Renal pelvis (tissue), 1 donor: ENCODE measurements at regions not wholly inside any gene's neighbourhood (a gene's known extent, or its start where the extent isn't known, plus 50 kb on each side); places are given as distances from the start of the nearest gene placed in this dataset.
"Not testable (repeated sequence)": the region's sequence is repeated elsewhere in the genome, so short reads cannot be mapped to it uniquely, and the experiment has no call there.

Experiments
- DNase-seq: peaks from one replicate; pipeline ENCODE4 v3.0.0-alpha.2; 2013

- DNase-seq, result no peak
Observed at GRCh38 chr7:113389112-113389646, 270.8 kb upstream of the SMIM30 start.

GRCh38 chr7:113383638-113384037 is 265.3 kb upstream of the SMIM30 start:
- no peak for DNase-seq

DNA sequence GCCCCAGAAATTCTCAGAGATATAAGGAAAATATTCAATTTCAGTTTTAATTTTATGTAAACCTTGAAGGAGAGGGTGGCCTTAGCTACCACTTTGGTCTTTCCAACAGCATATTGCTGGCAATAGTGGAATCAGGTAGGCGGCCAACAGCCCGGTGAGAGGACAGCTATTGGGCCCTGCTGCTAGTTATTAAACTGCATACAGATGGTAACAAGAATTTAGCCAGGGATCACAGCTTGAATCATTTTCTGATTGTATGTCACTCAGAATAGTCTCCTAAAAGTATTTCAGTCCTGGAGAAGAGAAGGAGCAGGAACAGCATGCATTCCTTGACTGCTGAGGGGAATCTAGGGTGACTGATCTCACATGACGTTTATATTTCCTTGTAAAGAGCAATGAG is 261.4 kb upstream of the SMIM30 start:
- DNase-seq, result no peak

GRCh38 chr7:113374955-113375354 is 256.6 kb upstream of the SMIM30 start:
- no peak for DNase-seq

- no peak for DNase-seq
Observed at GRCh38 chr7:113373863-113374262, 255.5 kb upstream of the SMIM30 start.

DNA sequence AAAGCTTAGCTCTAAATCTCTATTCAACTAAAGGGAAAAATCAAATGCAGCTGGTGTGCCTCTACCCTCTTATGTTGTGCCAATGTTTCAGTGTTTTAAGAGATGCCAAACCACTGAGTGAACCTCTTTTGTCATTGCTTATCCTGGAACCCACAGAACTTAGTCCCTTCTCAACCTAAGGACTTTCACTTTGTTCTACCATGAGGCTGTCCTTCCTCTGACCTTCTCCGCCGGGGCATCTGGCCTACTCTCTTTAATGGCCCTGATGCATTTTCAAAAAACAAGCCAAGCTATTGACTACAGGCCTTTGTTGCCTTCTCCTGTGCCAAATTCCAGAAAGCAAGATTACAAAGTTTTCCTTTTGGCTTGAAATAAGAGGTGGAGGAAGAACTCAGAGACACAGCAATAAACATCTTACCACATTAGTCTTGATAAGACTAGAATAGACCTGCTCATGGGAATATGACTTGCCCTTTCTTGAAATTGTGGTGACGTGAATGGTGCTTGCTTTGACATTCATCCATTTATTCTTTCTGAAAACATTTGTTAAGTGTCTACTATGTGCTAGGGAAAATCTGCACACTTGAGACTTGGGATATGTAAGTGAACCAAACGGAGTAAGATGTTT is 253.2 kb upstream of the SMIM30 start:
- no peak for DNase-seq

DNA sequence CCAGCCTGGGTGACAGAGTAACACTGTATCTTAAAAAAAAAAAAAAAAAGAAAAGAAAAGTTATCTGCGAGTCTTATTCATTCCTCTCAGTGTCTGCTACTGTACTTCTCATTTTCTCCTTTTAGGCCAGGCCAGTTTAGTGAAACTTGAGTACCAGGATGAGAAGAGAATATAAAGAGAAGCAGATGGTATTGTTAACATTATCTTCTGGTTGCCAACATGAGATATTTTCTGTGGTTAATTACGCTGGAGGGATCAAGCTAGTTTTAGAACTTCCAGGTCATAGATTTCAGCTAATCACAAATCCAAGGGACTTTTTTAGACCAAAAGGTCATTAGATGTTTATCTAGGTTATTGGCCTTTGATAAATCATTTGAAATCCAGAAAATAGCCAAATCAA is 252.6 kb upstream of the SMIM30 start:
- no peak for DNase-seq

GRCh38 chr7:113368256-113368655 is 249.9 kb upstream of the SMIM30 start:
- DNase-seq, result no peak

DNA sequence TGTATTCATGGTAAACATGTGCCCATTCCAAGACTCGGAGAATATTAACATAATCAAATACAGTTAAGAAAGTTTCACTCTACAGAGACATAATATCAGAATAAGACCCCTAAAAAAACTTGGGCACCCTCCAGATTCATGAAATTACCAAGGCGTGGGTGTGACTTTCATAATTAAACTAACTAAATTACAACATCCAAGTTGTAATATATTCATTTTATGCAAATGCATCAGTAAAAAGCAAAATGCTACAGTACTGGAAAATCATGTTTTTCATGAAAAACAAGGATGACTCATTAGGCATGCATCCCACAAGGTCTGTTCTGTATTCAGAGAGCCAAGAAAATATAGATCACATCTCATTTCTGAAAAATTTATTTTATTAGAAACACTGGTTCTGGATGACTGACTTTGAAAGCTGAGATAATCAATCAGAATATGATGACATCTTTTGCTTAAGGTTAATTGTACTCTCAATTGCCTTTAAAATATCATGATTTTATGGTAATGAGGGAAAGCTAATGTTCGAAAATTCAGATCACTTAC is 248.8 kb upstream of the SMIM30 start:
- DNase-seq, result no peak

DNA sequence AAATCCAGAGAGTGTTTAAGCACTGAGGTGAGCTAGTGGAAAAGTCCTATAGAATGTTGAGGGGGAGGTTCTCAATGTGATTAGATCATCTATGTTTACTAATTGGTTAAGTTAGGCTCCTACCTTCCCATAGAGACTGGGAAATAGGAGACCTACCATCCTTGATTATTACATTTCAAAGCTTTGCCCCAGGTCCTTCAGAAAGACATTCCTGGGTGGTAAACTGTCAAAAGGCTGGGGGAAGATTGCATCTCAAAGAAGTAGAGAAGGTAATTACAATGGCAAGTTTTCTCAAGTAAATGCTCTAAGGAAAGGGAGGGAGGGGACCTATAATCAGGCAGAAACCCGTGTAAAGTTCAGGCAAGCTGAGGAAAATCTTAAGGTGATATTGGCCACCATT is 247.8 kb upstream of the SMIM30 start:
- no peak for DNase-seq

GRCh38 chr7:113349339-113349738 is 231.0 kb upstream of the SMIM30 start:
- DNase-seq, result no peak

GRCh38 chr7:113339661-113340060 is 221.3 kb upstream of the SMIM30 start:
- DNase-seq, result no peak

GRCh38 chr7:113338071-113338696 is 219.8 kb upstream of the SMIM30 start:
- DNase-seq, result no peak

GRCh38 chr7:113336838-113337237 is 218.5 kb upstream of the SMIM30 start:
- not testable (repeated sequence) for DNase-seq

DNA sequence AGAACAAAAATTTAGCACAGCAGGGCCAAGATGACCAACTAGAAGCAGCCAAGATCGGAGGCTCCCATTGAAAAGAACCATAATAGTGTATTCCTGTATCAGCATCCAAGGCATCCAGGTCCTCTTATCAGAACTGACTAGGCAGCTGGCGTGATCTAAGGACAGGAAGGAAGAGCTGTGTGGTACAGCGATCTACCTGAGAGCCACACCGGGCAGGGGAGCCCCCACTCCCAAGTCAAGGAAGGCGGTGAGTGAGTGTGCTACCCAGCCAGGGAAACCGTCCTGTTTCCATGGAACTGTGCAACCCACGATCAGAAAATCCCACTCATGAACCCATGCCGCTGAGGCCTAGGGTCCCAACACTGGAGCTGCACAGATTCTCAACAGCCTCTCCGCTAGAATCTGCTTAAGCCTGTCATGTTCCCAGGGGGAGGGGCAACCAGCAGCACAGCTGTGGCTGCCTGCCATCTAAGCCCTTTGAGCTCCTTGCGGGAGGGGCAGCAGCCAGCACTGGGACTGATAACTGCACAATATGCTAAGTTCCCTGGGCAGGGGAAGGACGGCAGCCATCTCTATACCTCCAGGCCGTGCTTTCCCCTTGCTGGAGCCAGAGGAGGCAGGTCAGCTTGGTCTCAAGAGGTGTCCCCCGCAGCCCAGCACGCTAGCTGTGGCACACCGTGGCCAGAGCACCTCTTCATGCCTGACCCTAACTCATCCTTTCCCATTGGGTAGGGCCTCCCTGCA is 213.0 kb upstream of the SMIM30 start:
- no peak for DNase-seq

DNA sequence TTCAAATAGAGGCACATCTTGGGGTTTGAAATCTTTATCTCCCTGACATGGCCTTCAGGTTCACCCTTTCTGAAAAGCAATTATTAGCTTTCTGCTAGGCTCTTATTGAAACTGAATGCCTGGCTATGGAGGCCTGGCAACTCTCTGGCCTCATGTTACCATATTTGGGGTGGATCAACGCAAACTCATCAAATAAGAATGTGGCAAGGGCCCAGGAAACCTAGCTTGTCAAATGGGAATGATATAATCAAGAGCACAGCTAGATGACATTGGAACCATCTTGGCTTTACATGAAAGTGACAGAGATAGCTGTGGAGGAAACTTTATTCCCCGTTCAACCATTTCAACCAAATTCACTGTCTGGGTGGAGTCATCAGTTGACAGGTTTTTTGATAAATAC is 202.8 kb upstream of the SMIM30 start:
- DNase-seq, result no peak

DNA sequence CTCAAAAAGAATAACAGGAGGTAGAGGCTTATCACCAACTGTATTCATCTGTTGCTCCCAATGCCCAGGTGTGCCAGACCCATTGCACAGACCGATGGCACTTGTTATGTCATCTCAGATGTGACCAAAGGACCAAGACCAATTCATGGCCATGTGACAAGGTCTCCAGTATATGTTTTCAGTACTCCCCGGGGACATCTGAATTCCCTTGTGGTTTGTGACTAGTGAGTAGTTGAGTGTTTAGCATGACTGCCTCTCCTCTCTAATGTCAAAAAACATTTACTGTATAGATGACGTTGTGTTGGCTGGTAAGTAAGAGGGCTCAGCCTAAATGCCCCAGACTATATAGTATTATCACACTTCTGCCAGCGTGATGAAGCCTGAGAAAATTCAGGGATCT is 202.1 kb upstream of the SMIM30 start:
- DNase-seq, result no peak

DNA sequence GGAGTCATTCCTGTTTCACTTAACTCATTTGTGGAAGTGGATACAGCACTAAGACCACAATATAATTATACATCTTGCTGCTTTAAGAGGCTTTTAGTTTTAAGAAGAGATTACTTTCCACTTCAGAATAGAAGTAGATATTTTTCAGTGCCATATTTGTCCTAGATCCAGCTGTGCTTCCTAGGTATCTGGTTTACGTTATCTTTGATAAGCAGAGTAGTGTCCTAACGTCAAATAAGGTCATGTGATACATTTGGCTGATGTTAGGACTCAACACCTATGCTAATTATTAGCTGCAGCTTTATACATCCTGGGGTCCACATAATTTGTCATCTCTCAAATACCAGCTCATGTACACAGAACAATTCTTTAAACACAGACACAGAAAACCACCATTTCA is 196.2 kb upstream of the SMIM30 start:
- DNase-seq, result no peak

DNA sequence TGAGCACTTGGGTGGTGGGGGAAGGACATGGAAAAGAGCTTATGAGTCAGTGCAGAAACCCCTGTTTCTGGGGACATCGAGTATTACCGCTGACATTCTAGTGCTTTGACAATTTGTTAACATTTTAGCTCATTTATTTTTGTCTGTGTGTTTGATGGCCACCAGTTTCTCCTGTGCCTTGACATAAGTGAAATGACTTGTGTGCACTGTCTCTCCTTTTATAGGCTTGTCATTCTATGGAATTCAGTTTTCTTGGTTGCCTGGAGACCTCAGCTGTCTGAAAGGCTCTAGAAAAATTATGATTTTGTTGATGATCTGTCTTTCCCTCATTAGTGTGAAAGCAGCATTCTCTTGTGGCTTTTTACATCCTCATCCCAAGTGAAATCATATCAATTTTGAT is 190.0 kb upstream of the SMIM30 start:
- DNase-seq, result no peak

GRCh38 chr7:113307147-113307546 is 188.8 kb upstream of the SMIM30 start:
- DNase-seq, result no peak

- no peak for DNase-seq
Observed at GRCh38 chr7:113306302-113306701, 187.9 kb upstream of the SMIM30 start.

DNA sequence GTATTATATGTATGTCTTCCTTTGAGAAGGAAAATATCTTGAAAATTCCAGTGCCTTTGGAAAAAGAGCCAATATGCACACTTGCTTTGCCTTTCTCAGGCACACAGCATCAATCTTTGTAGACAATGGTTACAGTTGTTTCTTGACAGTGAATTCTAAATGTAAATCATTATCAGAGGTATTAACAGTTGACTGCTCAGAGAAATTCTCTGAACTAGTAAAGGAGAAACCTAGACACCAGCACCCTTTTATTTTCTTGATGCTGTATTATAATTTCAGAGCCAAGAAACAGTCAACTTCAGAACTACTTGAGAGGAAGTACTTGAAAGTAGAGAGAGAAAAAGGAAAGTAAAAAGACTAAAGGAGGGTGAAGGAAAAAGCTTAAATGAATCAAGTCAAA is 185.8 kb upstream of the SMIM30 start:
- no peak for DNase-seq

GRCh38 chr7:113303388-113303787 is 185.0 kb upstream of the SMIM30 start:
- DNase-seq, result not testable (repeated sequence)
